GM19193 (cell line): ENCODE measurements at regions not wholly inside any gene's neighbourhood (a gene's known extent, or its start where the extent isn't known, plus 50 kb on each side); places are given as distances from the start of the nearest gene placed in this dataset.

Experiments used
- POLR2A ChIP-seq: IDR thresholded peaks from 4 replicates; pipeline ENCODE4 v1.6.1; 2011; ENCODE audit not compliant: insufficient read depth, insufficient read length; ENCODE audit errors: extremely low read depth

- no peak for TF ChIP-seq POLR2A
These were observed 63.1 kb downstream of the TSN start for GRCh38 chr2:121818546-121818945.

DNA sequence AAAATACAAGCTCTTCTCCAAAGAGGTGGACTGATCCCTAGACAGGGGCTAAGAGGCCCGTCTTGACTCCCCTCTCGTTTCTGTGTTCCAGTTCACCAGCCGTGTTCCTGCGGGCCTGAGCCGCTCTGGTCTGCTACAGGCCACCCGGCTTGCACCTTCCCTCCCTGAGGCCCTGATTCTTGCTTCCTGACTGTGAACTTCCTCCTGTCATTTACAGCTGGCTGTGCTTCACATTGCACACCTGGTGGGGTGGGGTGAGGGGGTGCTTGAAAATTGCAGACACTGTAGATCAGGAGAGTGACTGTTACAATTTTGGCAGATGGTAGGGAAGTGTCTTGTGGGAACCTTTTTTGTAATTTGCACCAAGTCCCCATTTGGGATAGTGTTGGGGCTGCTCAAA lies 64.4 kb downstream of the TSN start:
- TF ChIP-seq POLR2A: no peak

DNA sequence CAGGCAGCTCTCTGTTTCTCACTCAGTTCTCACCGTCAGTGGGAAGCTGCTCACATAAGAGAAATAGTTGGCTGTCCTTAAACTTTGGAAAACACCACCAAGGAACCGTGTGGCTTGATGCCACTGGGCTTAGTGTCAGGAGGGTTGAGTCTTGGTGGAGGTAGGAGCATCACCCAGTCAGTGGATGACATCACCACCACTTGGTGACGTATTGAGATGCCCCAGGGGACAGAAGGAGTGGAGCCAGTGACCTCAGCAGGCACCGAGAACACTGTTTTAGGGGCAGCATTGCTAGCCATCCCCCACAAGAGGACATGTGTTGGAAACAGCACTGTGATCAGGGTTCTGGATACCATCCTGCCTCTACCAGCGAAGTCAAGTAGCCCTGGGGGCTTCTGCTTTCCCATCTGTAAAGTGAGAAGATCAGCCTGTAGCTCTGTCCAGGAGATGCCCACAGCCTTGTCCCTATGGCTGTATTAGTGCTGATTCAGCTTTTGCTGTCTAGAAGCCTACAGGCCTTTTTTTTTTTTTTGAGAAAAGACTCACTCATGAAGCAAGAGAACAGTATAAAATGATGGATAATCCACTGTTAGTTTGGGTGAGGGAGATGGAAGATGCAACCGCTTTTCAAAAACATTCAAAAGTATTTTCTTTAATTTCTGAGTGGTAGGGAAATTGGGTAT lies 66.2 kb downstream of the TSN start:
- no peak for TF ChIP-seq POLR2A

GRCh38 chr2:121824264-121824663 lies 68.8 kb downstream of the TSN start:
- TF ChIP-seq POLR2A: no peak

DNA sequence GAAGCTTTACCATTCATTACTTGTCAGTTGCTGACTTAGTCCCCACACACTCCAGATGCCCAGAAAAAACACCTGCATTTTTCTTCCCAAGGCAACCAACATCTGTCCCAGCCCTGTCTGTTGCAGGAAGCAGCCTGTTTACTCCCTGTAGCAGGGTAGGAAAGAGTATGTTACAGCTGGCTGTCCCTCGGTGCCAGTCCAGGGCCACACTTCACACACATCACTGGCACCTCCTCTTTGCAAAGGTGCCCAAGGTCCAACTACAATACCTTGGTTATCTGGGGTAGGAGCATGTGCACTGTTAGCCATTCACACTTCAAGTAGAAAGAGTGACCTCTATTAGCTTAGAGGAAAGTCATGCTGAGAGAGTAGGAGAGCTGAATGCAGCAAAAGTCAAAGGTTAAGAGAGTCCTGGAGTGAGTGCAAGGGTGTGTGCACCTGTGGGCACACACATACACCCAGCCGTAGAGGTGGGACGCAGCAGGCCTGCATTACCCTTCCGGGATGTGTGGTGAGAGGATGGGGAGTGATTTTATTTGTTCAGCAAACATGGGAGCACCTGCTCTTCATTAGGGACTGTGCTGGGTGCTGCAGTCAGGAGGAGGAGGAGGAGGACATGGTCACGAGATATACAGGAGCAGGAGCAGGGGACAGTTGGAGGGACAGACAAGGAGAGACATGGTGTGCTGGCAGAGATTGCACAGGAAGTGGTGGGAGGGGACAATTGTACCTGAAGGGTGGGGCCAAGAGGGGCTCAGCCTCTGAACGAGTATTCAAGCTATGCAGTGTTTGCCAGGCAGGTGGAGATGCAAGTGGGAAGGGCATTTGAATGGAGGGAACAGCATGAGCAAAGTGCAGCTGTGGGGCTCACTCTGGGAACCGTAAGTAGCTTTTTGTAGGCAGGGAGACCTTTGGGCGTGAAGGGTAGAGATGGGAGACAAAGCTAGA lies 69.8 kb downstream of the TSN start:
- no peak for TF ChIP-seq POLR2A

DNA sequence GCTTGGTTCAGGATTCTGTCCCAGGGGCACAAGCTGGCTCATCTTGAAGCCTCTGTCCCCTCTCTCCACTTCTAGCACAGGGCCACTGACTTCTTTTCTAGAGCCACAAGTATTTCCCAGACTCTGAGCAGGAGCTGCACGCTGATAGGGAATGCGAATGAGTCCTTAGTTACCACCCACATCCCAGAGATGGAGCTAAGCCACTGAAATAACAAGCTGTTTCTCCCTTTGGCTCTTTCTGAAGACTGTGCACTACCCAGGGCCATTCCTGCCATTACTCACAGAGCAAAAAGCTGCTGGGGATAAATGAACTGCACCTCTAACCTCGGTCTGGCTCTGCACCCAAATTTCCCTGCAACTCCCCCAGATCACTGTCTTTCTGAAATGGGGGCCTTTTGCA lies 70.6 kb downstream of the TSN start:
- TF ChIP-seq POLR2A: no peak

DNA sequence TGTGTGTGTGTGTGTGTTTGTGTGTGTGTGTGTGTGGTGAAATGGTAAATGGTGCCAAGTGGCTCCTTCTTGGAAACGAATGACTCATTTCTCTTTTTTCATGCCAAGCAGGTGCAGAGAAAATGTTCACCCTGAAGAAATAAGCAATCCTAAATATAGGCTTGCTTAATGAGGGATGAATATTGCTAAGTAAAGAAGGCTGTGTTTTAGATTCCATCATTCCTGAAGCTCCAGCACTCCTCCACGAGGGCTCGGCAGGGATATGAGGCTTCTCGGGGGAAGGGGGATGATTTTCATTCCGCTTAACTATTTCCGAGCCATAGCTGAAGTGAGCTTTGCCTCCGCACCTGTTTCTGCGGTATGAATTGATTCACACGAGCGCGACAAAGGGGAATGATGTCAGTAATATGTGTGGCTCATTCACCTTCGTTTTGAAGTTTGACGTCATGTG lies 72.9 kb downstream of the TSN start:
- no peak for TF ChIP-seq POLR2A

- TF ChIP-seq POLR2A: no peak
These were observed 75.4 kb downstream of the TSN start for GRCh38 chr2:121830809-121831208.

DNA sequence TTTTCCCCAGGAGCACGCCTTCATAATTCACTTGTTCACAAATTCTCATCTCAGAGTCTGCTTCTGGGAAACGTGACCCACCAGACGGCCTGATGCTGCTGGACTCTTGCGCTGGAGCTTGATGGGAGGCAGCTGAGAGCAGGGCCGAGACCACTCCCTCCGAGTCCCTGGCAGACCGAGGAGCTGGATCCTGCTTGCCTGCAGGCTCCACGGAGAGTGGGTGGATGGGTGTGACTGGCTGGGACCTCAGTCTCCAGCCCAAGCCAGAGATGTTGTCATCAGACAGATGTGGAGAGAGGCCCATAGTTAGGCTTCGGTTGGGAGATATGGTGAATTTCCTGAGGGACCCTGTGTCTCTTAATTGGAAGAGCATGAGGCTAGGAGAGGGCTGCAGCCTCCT lies 76.4 kb downstream of the TSN start:
- no peak for TF ChIP-seq POLR2A

DNA sequence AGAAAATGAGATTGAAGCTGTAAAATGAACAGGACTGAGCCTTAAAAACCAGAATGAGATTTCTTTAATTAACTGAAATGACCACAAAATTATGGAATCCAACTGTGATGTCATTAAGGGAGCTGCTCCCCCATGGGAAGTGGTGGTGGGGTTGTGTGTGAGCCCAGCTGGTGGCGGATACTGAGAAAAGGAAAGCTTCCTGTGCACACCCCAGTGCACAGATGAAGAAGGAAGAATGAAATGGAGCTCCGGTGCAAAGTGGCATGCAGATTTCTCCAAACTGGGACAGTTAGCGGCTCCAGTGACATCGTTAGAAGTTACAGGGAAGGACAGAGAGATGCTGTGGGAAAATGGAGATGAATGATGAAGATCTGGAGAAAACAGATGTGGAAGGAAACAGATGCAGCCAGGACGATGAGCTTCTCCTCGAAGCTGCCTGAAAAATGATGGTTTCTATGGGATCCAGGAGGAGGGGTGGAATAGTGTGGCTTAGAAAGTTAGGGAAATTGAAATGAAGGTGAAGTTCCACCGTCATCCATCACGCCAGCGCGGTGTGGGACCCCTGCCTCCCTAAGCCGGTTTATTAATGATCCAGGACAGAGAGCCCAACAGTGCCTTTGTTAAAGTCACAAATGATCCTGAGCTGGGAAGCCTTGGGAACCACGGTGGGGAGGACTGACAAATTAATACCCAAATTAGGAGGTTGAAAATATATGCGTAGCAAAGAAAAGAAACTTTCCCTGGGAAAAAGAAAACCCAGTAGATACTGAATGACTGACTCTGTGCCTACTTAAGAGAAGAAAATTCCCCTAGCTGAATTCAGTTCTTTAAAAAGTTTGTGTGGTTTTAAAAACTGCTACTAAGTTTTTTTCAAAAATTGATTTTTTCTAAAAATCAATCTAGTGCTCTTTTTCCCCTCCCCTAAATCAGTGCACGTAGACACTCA lies 77.2 kb downstream of the TSN start:
- no peak for TF ChIP-seq POLR2A

DNA sequence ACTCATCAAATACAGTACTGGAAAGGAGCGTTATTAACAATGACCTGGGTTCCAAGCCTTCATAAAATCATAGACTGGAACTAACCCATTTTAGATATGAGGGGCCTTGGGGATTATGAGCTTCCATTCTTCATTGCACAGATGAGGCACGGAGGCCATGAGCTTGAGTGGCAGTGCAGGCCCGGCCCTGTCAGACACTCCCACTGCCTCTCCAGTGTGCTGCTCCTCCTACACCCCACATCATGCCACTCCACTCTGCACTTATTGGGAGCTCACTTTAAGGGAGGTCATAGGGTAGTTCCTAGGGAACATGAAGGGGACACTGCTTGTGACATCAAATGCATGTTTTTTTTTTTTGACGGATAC lies 77.9 kb downstream of the TSN start:
- TF ChIP-seq POLR2A: no peak

DNA sequence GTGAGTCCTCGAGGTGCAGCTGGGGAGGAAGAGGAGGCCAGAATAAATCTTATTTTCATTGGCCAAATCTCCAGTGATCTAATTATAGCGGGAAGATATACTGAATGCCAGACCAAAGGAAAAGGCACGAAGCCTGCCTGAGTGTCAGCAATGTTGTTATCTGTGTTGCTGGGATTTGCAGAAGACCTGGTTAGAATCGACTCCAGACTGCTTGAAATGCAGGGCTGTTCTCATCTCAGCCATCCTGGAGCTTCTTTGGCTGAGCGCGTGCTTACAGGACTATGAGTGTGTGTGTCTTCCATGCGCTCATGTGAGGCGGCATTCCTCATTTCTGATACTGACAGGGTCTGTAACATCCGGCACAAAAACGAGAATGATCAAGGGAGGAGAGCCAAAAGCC lies 81.2 kb downstream of the TSN start:
- no peak for TF ChIP-seq POLR2A

DNA sequence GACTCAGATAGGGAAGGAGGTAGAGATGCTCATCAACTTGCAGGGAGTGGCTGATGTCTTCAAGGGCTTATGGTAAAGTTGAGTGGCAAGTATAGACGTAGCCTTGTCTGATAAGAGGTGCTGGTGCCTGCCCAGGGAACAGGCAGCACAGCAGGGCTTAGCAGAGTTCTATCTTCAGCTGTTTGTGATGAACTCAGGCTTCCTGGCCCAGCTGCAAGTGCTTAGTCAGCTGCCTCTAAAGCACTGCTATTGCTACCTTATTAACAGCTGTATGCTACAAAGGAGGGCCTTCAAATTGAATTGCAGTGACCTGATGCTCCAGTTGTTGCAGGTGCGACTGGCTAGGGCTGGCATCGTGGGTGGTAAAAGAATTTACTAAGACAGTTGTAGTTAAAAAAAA lies 82.1 kb downstream of the TSN start:
- TF ChIP-seq POLR2A: no peak

GRCh38 chr2:121838551-121838950 lies 83.1 kb downstream of the TSN start:
- TF ChIP-seq POLR2A: no peak

DNA sequence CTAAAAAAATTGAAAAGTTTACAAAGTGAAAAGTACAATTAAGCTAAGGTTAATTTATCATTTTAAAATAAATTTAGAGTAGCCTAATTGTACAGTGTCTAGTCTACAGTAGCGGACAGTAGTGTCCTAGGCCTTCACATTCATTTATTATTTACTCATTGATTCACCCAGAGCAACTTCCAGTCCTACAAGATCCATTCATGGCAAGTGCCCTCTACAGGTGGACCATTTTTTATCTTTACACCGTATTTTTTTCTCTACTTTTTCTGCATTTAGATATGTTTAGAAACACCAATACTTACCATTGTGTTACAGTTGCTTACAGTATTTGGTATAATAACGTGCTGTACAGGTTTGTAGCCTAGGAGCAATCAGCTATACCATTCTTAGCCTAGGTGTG lies 84.1 kb downstream of the TSN start:
- no peak for TF ChIP-seq POLR2A
